ENCODE measurements at regions not wholly inside any gene's neighbourhood (a gene's known extent, or its start where the extent isn't known, plus 50 kb on each side); places are given as distances from the start of the nearest gene placed in this dataset.

GRCh38 chr6:45830441-45831139, 185.1 kb downstream of the CLIC5 start:
- no peaks in the 10 kb centered on the region for H3K9me3 Mint-ChIP-seq (ENCODE audit: low read depth)
- H3K4me1 Mint-ChIP-seq = peaks cover 51% of the 10 kb centered on the region
- CTCF ChIA-PET = interaction anchor here (1.2 to 1.9 kb wide), 2 partner anchors 29 to 93 kb away, joined by 4 to 7 read pairs; no protein-coding TSS in a partner anchor

GRCh38 chr6:45829873-45830272, 185.8 kb downstream of the CLIC5 start:
- CTCF ChIA-PET = no interaction called here
- peaks cover 16% of the 10 kb centered on the region for H3K36me3 Mint-ChIP-seq
- H3K4me1 Mint-ChIP-seq = peaks cover 44% of the 10 kb centered on the region
- no peak overlapping the region for H3K4me3 Mint-ChIP-seq
- peak overlapping the region; percentile 81 for H3K27ac Mint-ChIP-seq
- DNase-seq (no peak), ATAC-seq (no peak)
- no peaks in the 10 kb centered on the region for H3K27me3 Mint-ChIP-seq
- H3K9me3 Mint-ChIP-seq (ENCODE audit: low read depth) = no peaks in the 10 kb centered on the region

More at GRCh38 chr6:45830441-45831139, 185.1 kb downstream of the CLIC5 start:
- Mint-ChIP-seq H3K36me3 (peaks cover 16% of the 10 kb centered on the region), H3K27ac (peak overlapping the region; percentile 82), H3K4me3 (peak overlapping the region; percentile 59), H3K27me3 (no peaks in the 10 kb centered on the region)
- ATAC-seq (peak; percentile 86), DNase-seq (peak; percentile 84)

GRCh38 chr6:45827952-45828530, 187.6 kb downstream of the CLIC5 start:
- Mint-ChIP-seq H3K36me3 (peaks cover 18% of the 10 kb centered on the region), H3K4me1 (peaks cover 43% of the 10 kb centered on the region), H3K27me3 (no peaks in the 10 kb centered on the region), H3K9me3 (ENCODE audit: low read depth) (no peaks in the 10 kb centered on the region), H3K4me3 (no peak overlapping the region), H3K27ac (no peak overlapping the region)
- CTCF ChIA-PET = no interaction called here
- ATAC-seq = no peak
- DNase-seq = no peak

- Mint-ChIP-seq H3K4me1 (peaks cover 19% of the 10 kb centered on the region), H3K27me3 (no peaks in the 10 kb centered on the region), H3K9me3 (ENCODE audit: low read depth) (no peaks in the 10 kb centered on the region), H3K4me3 (no peak overlapping the region), H3K36me3 (peaks cover 18% of the 10 kb centered on the region), H3K27ac (peak overlapping the region; percentile 50)
- no peak for DNase-seq
- no peak for ATAC-seq
- CTCF ChIA-PET = interaction anchor here (0.8 to 1.1 kb wide), 2 partner anchors 16 to 21 kb away, joined by 3 read pairs; no protein-coding TSS in a partner anchor
These were observed 192.8 kb downstream of the CLIC5 start for GRCh38 chr6:45822873-45823272.

- no peaks in the 10 kb centered on the region for H3K9me3 Mint-ChIP-seq (ENCODE audit: low read depth)
- peak overlapping the region; percentile 31 for H3K27ac Mint-ChIP-seq
- peaks cover 19% of the 10 kb centered on the region for H3K4me1 Mint-ChIP-seq
- no peak for ATAC-seq
- H3K27me3 Mint-ChIP-seq = no peaks in the 10 kb centered on the region
- CTCF ChIA-PET = interaction anchor here (0.8 to 1.1 kb wide), 2 partner anchors 16 to 21 kb away, joined by 3 read pairs; no protein-coding TSS in a partner anchor
- no peak overlapping the region for H3K4me3 Mint-ChIP-seq
- peaks cover 21% of the 10 kb centered on the region for H3K36me3 Mint-ChIP-seq
- DNase-seq = no peak
These were observed 193.3 kb downstream of the CLIC5 start for GRCh38 chr6:45822246-45822812.

GRCh38 chr6:45818655-45819054, 197.0 kb downstream of the CLIC5 start:
- CTCF ChIA-PET = no interaction called here
- Mint-ChIP-seq H3K4me3 (no peak overlapping the region), H3K27ac (no peak overlapping the region), H3K4me1 (peaks cover 25% of the 10 kb centered on the region), H3K36me3 (peaks cover 19% of the 10 kb centered on the region), H3K9me3 (ENCODE audit: low read depth) (no peaks in the 10 kb centered on the region), H3K27me3 (peaks cover 4% of the 10 kb centered on the region)
- ATAC-seq (no peak), DNase-seq (no peak)

GRCh38 chr6:45816674-45817297, 198.9 kb downstream of the CLIC5 start:
- H3K36me3 Mint-ChIP-seq = peaks cover 15% of the 10 kb centered on the region
- no peak overlapping the region for H3K27ac Mint-ChIP-seq
- DNase-seq (no peak), ATAC-seq (no peak)
- CTCF ChIA-PET = no interaction called here
- no peaks in the 10 kb centered on the region for H3K9me3 Mint-ChIP-seq (ENCODE audit: low read depth)
- peaks cover 4% of the 10 kb centered on the region for H3K27me3 Mint-ChIP-seq
- H3K4me1 Mint-ChIP-seq = peaks cover 13% of the 10 kb centered on the region
- H3K4me3 Mint-ChIP-seq = no peak overlapping the region

- Mint-ChIP-seq H3K4me1 (peaks cover 9% of the 10 kb centered on the region), H3K27ac (no peak overlapping the region), H3K9me3 (ENCODE audit: low read depth) (no peaks in the 10 kb centered on the region), H3K4me3 (no peak overlapping the region), H3K36me3 (peaks cover 12% of the 10 kb centered on the region), H3K27me3 (peaks cover 4% of the 10 kb centered on the region)
- CTCF ChIA-PET = no interaction called here
- ATAC-seq (no peak), DNase-seq (no peak)
These were observed 200.1 kb downstream of the CLIC5 start for GRCh38 chr6:45815466-45816125.

GRCh38 chr6:45814772-45815171, 200.9 kb downstream of the CLIC5 start:
- CTCF ChIA-PET = interaction anchor here (1.1 kb wide), 1 partner anchor 9 kb away, joined by 3 read pairs; no protein-coding TSS in a partner anchor

GRCh38 chr6:45813943-45814342, 201.7 kb downstream of the CLIC5 start:
- CTCF ChIA-PET = interaction anchor here (1.1 kb wide), 1 partner anchor 8 kb away, joined by 3 read pairs; no protein-coding TSS in a partner anchor

More at GRCh38 chr6:45814772-45815171, 200.9 kb downstream of the CLIC5 start:
- H3K27me3 Mint-ChIP-seq = peaks cover 4% of the 10 kb centered on the region
- H3K4me1 Mint-ChIP-seq = peaks cover 9% of the 10 kb centered on the region
- no peak for DNase-seq
- H3K9me3 Mint-ChIP-seq (ENCODE audit: low read depth) = no peaks in the 10 kb centered on the region
- H3K4me3 Mint-ChIP-seq = no peak overlapping the region
- ATAC-seq = no peak
- H3K27ac Mint-ChIP-seq = no peak overlapping the region
- peaks cover 12% of the 10 kb centered on the region for H3K36me3 Mint-ChIP-seq

GRCh38 chr6:45812922-45813321, 202.7 kb downstream of the CLIC5 start:
- peaks cover 9% of the 10 kb centered on the region for H3K36me3 Mint-ChIP-seq
- CTCF ChIA-PET = interaction anchor here (1.0 kb wide), 1 partner anchor 12 kb away, joined by 3 read pairs; no protein-coding TSS in a partner anchor
- peaks cover 4% of the 10 kb centered on the region for H3K27me3 Mint-ChIP-seq
- no peak for DNase-seq
- no peaks in the 10 kb centered on the region for H3K9me3 Mint-ChIP-seq (ENCODE audit: low read depth)
- H3K4me3 Mint-ChIP-seq = no peak overlapping the region
- H3K4me1 Mint-ChIP-seq = peaks cover 9% of the 10 kb centered on the region
- no peak overlapping the region for H3K27ac Mint-ChIP-seq
- no peak for ATAC-seq

More at GRCh38 chr6:45813943-45814342, 201.7 kb downstream of the CLIC5 start:
- no peak for DNase-seq
- H3K36me3 Mint-ChIP-seq = peaks cover 12% of the 10 kb centered on the region
- H3K27ac Mint-ChIP-seq = no peak overlapping the region
- H3K4me3 Mint-ChIP-seq = no peak overlapping the region
- peaks cover 4% of the 10 kb centered on the region for H3K27me3 Mint-ChIP-seq
- H3K4me1 Mint-ChIP-seq = peaks cover 9% of the 10 kb centered on the region
- H3K9me3 Mint-ChIP-seq (ENCODE audit: low read depth) = no peaks in the 10 kb centered on the region
- no peak for ATAC-seq

- H3K9me3 Mint-ChIP-seq (ENCODE audit: low read depth) = no peaks in the 10 kb centered on the region
- H3K36me3 Mint-ChIP-seq = peaks cover 5% of the 10 kb centered on the region
- no peak overlapping the region for H3K4me3 Mint-ChIP-seq
- DNase-seq = no peak
- H3K27me3 Mint-ChIP-seq = no peaks in the 10 kb centered on the region
- H3K27ac Mint-ChIP-seq = no peak overlapping the region
- ATAC-seq = no peak
- H3K4me1 Mint-ChIP-seq = peaks cover 4% of the 10 kb centered on the region
- CTCF ChIA-PET = interaction anchor here (2.0 kb wide), 1 partner anchor 113 kb away, joined by 5 read pairs; no protein-coding TSS in a partner anchor
These were observed 206.7 kb downstream of the CLIC5 start for GRCh38 chr6:45808917-45809316.

Data from activated CD8-positive, alpha-beta memory T cell treated with anti-CD3 and anti-CD28 coated beads, Interleukin-2, amount 10 ng/mL, durations not matched to agents 7 days and 5 days (primary cell).